Nucleus accumbens (tissue), 56 donors: ENCODE measurements at regions not wholly inside any gene's neighbourhood (a gene's known extent, or its start where the extent isn't known, plus 50 kb on each side); places are given as distances from the start of the nearest gene placed in this dataset.

Source experiments
- DNase-seq, 56 donors: peaks; one replicate each; lab custom pipeline; 2025; lab: John Stamatoyannopoulos, UW

DNA sequence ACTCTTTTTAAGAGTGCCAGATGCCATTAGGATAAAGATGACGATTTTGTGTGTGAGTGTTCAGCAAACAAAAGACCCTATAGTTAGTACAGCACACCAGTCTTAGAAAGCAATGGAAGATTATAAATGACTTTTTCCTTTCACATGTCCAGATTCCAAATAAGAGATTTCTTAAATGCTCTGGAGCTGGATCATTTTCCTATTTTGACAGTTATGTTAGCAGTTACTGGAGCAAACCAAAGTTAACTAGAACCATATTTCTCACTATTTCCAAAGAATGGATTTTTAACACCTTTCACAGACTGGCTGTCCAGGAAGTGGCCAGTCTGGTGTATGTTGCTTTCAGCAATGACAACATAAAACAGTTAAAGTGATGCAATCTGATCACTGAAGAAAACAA, 905.8 kb upstream of the ADGRL2 start:
- no peak for DNase-seq

DNA sequence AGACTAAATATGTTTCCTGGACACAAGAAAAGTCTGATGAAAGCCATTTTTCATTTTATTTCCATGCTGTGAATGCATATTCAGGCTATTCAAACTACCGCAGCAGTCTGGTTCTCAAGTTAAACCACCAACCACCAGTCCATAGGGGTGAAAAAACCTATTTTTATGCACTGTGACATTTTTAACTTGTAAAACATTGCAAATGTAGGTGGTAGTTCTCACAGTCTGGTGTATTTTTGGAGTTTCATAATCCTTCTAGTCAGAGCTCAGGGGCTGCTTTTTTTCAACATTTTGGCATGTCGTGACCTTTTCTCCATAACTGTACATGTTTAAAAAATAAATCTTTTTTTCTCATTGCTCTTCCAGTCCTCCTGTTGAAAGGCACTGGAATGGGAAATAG, 907.6 kb upstream of the ADGRL2 start:
- no peak for DNase-seq

DNA sequence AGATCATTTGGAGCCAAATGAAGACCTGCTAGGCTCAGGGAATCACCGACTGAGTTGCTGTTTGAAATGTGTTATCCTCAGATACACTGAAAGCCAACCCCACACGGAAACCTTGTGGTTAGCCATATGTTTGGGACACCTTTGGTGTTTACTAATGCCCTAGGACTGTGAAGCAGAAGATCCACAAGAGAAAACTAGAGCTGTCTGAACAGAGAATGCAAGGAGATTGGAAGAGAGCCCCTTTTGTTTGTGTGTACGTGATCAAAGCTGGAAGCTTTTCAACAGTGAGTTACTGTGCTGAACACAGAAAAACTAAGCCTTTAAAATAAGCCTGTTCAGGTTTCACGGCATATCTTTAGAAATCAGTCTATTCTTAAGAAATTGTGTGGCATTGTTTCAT, 908.2 kb upstream of the ADGRL2 start:
- DNase-seq = no peak

DNA sequence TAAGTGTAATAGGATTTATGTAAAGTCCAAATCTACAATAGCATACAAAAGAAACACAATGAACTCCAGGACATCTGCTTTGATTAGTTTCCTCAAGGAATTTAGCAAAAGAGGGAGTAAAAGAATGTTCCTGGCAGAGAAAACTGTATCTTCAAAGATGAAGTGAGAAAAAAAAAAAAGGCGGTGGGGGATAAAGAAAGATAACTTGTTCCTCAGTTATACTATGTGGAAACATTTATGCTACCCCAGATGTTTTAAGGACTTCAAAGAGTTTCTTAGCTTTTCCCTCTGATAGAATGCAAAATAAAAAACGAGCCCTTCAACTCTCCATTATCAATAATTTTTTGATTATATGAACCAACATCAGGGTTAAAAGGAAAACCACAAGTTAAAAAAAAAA, 908.9 kb upstream of the ADGRL2 start:
- DNase-seq = no peak

DNA sequence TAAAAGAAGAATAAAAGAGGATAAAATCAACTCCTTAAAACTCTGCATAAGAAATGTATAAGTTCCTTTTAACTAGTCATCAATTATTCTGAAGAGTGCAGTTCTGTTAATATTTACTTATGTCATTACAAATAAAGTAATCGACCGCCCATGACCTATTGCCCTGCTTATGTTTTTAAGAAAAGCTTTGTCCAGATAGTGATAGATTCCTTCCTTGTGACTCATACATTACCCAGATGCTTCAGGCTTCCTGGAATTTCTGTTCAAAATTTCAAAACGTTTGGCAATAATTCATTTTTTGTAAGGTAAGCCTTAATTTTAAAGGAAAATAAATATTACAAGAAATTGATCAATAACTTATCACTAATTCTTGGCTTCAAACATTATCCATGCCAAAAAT, 918.2 kb upstream of the ADGRL2 start:
- no peak for DNase-seq

DNA sequence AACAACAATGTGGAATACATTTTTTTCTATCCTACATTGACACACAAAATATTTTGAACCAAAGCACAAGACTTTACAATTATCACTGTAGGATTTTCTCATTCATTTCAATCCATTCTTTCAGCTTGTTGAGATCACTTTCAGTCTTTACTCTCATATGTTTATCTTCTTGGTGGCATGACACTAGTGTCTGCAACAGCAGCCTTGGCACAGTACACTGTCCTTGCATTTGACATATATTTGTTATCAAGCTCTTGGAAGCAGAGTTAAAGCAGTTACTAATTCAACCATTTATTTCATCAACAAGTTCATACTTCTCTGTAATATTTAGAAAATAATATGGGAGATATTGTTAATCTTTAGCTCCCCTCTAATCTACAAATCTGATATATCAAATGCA, 922.4 kb upstream of the ADGRL2 start:
- no peak for DNase-seq

DNA sequence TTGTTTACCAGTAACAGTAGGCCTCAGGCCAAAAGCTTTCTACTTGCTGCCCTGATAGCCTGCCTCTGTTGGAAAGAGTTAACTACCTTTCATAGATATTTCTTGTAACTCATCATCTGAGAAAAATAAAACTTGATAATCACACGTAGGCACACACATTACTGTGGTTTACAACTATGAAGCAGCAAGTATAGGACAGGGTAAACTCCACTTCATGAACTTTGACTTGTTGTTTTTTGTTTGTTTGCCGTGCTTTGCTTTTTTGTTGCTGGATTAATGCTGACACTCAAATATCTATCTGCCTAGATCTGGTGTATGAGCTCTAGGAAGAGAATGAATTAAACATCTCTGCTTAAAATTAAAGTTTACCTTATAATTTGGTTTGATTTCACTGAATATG, 924.7 kb upstream of the ADGRL2 start:
- no peak for DNase-seq

DNA sequence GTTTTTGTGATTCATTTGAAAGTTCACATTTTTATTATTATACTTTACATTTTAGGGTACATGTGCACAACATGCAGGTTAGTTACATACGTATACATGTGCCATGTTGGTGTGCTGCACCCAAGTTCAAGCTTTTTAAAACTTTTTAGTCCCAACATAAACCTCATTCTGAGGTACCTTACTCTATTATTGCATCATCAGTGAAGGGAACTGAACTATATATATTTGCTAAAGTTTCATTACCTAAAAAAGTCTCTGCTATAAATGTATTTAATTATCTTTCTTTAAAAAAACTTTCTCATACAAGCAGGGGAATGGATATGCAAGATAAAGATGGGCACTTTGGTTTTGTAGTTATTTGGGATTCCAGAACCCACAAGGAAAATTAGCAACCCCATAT, 931.4 kb upstream of the ADGRL2 start:
- DNase-seq = no peak

DNA sequence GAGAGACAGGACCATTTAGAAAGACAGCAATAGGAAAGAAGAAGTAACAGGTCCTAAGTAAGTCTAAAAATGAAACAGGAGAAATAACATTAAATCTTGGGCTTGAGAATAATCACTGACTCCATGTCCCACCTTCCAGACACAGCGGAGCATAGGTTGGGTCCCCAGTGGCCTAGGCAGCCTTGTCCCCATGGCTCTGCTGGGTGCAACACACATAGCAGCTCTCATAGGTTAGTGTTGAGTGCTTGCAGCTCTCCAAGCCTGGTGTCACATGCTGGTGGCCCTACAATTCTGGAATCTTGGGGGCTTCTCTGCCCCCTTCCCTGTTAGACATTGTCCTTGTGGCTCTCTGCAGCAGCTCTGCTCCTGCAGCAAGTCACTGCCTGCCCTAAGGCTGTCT, 952.8 kb upstream of the ADGRL2 start:
- no peak for DNase-seq

DNA sequence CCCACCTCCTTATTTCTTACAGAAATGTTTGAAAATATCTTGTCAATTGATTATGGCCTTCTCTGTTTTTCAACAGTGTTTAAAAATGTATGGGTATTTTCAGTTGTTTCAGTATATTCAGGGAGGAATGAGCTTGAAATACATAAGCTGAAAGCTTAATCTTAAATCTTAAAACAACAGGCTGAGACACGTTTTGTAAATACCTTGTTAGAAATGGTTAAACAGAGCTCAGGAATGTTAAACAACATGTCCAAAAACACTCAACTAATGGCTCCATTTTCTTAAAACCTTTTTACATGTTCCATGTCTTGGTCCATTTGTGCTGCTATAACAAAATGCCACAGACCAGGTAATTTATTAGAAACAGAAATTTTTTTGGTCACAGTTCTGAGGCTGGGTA, 953.8 kb upstream of the ADGRL2 start:
- no peak for DNase-seq

DNA sequence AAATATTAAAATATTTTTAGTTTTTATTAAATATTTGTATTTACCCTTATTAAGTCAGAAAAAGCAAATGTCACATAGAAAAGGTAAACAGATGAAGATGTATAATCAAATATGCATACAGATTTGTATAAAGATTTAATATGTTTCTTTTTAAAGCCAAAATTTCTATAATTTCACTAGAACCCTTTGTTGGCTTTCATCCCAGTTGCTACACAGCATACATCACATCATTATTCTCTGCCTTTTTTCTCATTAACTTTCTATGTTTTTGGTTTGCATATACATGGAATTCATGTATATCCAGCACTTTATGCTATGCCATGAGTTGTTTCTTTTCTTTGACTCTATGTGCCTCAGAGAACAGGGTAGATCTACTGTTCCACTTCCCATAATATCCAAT, 957.9 kb upstream of the ADGRL2 start:
- no peak for DNase-seq

DNA sequence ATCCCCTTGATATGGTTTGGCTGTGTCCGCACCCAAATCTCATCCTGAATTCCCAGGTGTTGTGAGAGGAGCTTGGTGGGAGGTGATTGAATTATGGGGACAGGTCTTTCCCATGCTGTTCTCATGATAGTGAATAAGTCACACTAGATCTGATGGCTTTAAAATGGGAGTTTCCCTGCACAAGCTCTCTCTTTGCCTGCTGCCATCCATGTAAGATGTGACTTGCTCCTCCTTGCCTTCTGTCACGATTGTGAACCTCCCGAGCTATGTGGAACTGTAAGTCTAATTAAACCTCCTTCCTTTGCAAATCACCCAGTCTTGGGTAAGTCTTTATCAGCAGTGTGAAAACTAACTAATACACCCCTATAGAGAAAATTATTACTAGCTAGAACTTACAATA, 959.5 kb upstream of the ADGRL2 start:
- no peak for DNase-seq

DNA sequence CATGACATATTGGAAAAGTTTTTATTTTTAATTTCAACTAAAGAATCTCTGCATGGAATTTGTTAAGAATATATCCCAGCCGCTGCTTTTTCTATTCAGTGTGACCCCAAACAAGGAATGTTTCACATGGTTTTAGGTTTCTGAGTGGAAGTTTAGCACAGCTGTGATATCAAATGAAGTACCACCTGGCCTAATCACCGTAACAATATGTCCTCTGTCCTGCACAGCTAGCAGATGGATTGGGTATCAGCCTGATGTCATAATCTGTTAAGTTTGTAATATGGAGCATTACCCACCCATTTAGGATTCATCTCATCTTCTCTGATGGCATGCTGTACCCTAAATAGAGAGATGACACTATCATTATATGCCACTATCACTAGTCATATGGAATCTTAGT, 963.7 kb upstream of the ADGRL2 start:
- DNase-seq = no peak

DNA sequence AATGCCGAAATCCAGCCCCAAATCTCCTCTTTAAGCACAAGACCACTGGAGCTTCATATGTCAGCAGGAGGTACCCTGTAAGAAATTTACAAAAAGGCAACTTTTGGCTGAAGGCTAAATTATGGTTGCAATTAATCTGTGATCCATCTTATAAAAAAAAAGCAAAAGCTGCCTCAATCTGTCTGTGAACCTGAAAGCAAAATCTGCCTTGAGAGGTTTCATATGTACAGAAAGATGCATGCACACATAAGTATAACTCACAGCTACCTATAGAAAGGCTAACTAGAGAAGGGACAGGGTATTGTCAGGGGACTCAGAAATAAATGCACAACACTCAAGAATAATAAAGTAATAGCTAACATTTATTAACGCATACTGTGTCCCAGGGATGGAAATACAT, 964.2 kb upstream of the ADGRL2 start:
- DNase-seq = no peak

DNA sequence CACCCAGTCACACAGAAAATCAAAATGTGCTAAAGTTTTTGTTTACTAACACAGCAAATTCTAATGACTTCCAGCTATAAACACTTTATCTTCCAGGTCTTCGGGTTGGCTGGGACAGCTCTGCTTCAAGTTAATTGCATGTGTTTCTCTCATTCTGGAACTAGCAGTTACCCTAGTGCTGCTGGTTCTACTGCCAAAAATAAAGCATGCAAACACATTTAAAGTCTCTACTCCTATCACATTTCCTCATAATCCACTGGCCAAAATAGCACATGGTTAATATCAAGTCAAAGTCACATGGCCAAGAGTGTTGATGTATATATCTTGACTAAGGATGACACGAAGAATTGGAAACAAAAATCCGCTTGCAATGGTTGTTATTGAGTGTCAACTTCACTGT, 973.1 kb upstream of the ADGRL2 start:
- no peak for DNase-seq

DNA sequence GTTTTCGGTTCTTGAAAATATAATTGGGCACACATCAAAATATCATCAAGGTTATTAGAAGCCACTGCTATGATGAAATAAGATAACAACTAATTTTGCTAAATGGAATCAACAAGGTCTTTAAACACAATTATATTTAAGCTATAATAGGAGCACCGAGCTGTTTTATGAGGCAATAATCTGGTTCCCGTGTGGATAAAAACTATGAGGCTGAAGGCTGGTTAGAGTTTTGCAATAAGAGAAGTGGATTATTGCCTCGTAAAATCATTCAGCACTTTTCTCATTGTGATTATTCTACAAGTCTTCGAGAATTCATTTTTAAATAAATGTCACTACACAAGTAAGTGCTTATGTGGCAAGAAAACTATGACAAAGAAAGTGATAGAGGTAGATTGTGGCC, 975.7 kb upstream of the ADGRL2 start:
- no peak for DNase-seq

DNA sequence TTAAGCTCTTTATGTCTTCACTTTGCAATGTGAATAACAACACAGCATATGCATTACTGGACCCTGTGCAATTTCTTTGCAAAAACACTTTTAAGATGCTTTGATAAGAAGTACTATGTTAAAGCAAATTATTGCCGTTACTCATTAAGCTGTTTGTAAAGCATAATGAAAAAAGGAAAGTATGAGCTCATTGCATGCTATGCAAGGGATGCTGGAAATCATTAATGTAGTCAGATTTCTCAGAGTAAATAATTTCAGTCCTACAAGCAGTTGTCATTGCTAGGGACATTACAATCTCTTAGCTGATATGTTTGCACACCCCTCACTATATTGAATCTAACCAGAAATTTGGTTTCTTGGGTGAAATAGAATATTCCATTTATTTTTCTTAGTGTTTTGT, 982.5 kb upstream of the ADGRL2 start:
- no peak for DNase-seq

DNA sequence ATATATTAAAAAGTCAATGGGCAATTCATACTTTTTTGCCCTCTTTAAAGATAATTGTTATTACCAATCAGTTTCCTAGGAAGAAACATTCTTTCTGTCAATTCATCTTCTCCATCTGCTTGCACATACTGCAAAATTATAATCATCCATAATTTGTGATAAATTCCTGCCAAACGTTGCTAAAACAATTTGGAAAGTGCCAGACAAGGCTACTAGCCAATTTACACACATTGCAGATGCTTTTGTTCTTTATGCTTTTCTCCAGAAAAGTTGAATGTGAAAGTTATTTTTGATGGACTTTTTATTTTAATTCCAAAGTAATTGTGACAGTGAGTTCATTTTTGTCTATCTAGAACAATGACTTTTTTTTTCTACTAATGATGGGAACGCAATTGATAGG, 992.8 kb upstream of the ADGRL2 start:
- no peak for DNase-seq

DNA sequence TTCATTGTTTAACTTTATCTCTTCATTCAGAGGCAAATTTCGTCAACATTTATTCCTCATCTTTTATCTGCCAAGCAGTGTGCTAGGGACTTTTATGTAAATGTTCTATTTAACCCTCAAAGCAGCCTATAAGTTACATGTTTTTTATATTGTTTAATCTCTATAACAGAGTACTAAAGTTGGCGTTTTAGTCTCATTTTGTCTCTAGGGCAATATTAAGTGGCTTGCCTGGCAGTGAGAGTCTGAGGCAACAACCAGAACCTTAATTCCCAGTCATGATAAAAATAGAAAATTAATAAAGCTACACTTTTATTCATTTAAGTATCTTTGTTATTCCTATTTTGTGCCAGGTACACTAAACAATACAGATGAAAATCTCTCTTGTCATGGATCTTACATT, 994.3 kb upstream of the ADGRL2 start:
- DNase-seq = no peak

DNA sequence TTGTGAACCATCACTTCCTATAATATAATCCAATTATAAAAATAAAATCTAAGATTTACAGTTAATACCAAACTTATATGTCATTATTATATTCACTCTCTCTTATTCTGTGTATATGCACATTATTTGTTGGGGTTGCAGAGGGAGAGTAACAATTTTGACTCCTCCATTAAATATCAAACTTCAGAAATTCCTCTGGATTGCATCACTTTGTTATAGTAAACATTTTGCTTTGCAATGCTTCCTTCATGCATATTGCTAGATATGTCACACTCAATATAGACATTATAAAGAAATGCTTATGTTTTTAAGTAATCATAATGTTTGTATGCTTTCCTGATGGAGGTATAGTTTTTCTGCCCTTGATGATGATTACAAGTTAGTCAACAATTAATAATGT, 999.0 kb upstream of the ADGRL2 start:
- DNase-seq = no peak

DNA sequence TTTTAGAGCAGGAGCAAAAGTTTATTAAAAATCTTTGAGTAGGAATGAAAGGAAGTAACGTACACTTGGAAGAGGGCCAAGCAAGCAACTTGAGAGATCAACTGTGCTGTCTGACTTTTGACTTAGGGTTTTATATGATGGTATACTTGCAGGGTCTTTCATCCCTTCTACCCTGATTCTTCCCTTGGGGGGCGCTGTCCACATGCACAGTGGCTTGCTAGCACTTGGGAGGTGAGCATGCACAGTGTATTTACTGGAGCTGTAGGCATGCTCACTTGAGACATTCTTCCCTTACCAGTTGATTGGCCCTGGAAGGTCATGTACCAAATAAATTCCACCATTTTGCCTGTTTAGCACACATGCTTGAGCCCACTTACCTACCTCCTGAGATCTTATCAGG, 1001.3 kb upstream of the ADGRL2 start:
- DNase-seq = no peak

DNA sequence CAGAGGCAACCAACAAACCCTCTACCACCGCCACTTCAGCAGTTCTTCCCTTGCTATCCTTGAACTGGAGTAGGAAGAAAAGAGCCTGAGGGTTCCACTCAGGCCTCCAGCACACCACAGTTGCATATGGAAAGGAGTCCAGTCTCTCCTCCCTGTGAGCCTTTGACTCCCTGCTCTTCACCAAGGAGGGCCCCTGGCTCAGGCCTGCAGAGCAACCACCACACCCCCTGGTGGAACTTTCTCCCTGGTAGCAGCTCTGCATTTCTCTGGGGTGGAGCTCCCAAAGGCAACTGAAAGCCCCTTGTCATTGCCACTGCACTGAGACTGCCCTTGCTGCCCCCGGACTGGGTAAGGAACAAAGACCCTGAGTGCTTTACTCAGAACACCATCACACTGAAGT, 1021.5 kb upstream of the ADGRL2 start:
- no peak for DNase-seq

DNA sequence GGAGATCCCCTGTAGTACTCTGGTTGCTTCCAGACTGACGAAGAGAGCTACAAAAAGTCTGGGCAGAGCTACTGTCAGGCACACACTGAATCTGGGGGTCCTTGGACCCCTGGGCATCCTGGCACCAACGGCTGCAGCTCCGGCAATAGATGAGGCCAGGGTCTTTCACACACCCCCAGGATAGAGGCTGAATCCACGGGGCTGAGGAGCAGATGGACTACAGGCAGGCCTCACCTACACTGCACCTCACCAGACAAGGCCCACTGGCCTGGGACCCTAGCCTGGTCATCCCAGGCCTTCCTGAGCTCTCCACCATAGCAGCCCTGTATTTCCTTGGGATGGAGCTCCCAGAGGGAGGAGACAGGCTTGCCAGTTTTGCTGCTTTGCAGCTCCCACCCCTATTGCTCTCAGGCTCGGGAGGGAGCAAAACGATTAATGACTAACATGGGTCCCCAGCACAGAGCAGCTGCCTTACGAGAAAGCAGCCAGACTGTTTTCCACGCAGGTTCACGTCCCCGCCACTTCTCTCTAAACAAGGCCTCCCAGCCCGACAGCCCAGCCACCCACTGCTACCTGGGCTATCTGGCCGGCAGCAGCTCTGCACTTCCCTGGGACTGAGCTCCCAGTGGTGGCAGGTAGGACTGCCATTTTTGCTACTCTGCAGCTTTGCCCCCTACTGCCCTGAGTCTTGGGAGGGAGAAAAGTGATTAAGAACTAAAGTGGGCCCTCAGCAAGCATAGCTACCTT, 1022.5 kb upstream of the ADGRL2 start:
- DNase-seq = no peak
